Glutamatergic neuron (in vitro differentiated cells): ENCODE measurements at regions not wholly inside any gene's neighbourhood (a gene's known extent, or its start where the extent isn't known, plus 50 kb on each side); places are given as distances from the start of the nearest gene placed in this dataset.

Experiments
- DNase-seq: peaks from one replicate; pipeline ENCODE4 v3.0.0; 2022
- H3K27ac Mint-ChIP-seq: one replicate; pipeline ENCODE4 v1.8.0; 2020; ENCODE audit warnings: mild to moderate bottlenecking, mixed read lengths, inconsistent platforms; ENCODE audit not compliant: unreplicated experiment
- H3K27me3 Mint-ChIP-seq: one replicate; pipeline ENCODE4 v1.8.0; 2020; ENCODE audit warnings: mild to moderate bottlenecking, moderate library complexity, mixed read lengths, inconsistent platforms; ENCODE audit not compliant: unreplicated experiment
- H3K36me3 Mint-ChIP-seq: one replicate; pipeline ENCODE4 v1.8.0; 2020; ENCODE audit warnings: mild to moderate bottlenecking, mixed read lengths, inconsistent platforms; ENCODE audit not compliant: unreplicated experiment
- H3K4me1 Mint-ChIP-seq: one replicate; pipeline ENCODE4 v1.8.0; 2020; ENCODE audit warnings: mild to moderate bottlenecking, low read depth, mixed read lengths, inconsistent platforms; ENCODE audit not compliant: unreplicated experiment
- H3K4me3 Mint-ChIP-seq: one replicate; pipeline ENCODE4 v1.8.0; 2020; ENCODE audit warnings: mild to moderate bottlenecking, mixed read lengths, inconsistent platforms; ENCODE audit not compliant: unreplicated experiment
- H3K9me3 Mint-ChIP-seq: one replicate; pipeline ENCODE4 v1.8.0; 2020; ENCODE audit warnings: mild to moderate bottlenecking, moderate library complexity, mixed read lengths, inconsistent platforms; ENCODE audit not compliant: unreplicated experiment
- CTCF ChIP-seq: fragments of 200-600 bp; sonication (generic); IDR thresholded peaks from one replicate; pipeline ENCODE4 v1.5.0; 2021; ENCODE audit not compliant: partially characterized antibody, unreplicated experiment

- no peak overlapping the region for H3K27ac Mint-ChIP-seq
- no peaks in the 10 kb centered on the region for H3K27me3 Mint-ChIP-seq
- TF ChIP-seq CTCF = no peak
- no peaks in the 10 kb centered on the region for H3K36me3 Mint-ChIP-seq
- H3K4me1 Mint-ChIP-seq = no peaks in the 10 kb centered on the region
- H3K4me3 Mint-ChIP-seq = no peak overlapping the region
- DNase-seq = no peak
- H3K9me3 Mint-ChIP-seq = peaks cover 2% of the 10 kb centered on the region
Observed at GRCh38 chr2:188181884-188182283, 109.8 kb upstream of the GULP1 start.

GRCh38 chr2:188187726-188188125 is 103.9 kb upstream of the GULP1 start:
- Mint-ChIP-seq H3K36me3 (no peaks in the 10 kb centered on the region), H3K27me3 (no peaks in the 10 kb centered on the region), H3K4me3 (no peak overlapping the region), H3K9me3 (peaks cover 2% of the 10 kb centered on the region), H3K27ac (no peak overlapping the region), H3K4me1 (no peaks in the 10 kb centered on the region)
- no peak for TF ChIP-seq CTCF
- no peak for DNase-seq

GRCh38 chr2:188189356-188189755 is 102.3 kb upstream of the GULP1 start:
- H3K27ac Mint-ChIP-seq = no peak overlapping the region
- no peak for TF ChIP-seq CTCF
- no peaks in the 10 kb centered on the region for H3K27me3 Mint-ChIP-seq
- no peaks in the 10 kb centered on the region for H3K4me1 Mint-ChIP-seq
- no peaks in the 10 kb centered on the region for H3K36me3 Mint-ChIP-seq
- peaks cover 2% of the 10 kb centered on the region for H3K9me3 Mint-ChIP-seq
- DNase-seq = no peak
- H3K4me3 Mint-ChIP-seq = no peak overlapping the region

- Mint-ChIP-seq H3K4me1 (no peaks in the 10 kb centered on the region), H3K27ac (no peak overlapping the region), H3K9me3 (no peaks in the 10 kb centered on the region), H3K4me3 (no peak overlapping the region), H3K36me3 (no peaks in the 10 kb centered on the region), H3K27me3 (no peaks in the 10 kb centered on the region)
- no peak for DNase-seq
- no peak for TF ChIP-seq CTCF
Observed at GRCh38 chr2:188193230-188193629, 98.4 kb upstream of the GULP1 start.

- Mint-ChIP-seq H3K4me3 (no peak overlapping the region), H3K9me3 (no peaks in the 10 kb centered on the region), H3K27ac (no peak overlapping the region), H3K4me1 (no peaks in the 10 kb centered on the region), H3K36me3 (no peaks in the 10 kb centered on the region), H3K27me3 (no peaks in the 10 kb centered on the region)
- no peak for DNase-seq
- TF ChIP-seq CTCF = no peak
Observed at GRCh38 chr2:188196343-188197008, 95.2 kb upstream of the GULP1 start.
